Coronary artery (tissue), 2 donors: ENCODE measurements at regions not wholly inside any gene's neighbourhood (a gene's known extent, or its start where the extent isn't known, plus 50 kb on each side); places are given as distances from the start of the nearest gene placed in this dataset.
"Not testable (repeated sequence)": the region's sequence is repeated elsewhere in the genome, so short reads cannot be mapped to it uniquely, and the experiment has no call there.

Experiments used
- DNase-seq: peaks from one replicate; pipeline ENCODE4 v3.0.0-alpha.2; 2017; ENCODE audit warnings: low spot score
- H3K27ac ChIP-seq, 2 donors: fragments of 200-600 bp; sonication (generic); one replicate each; pipeline ENCODE4 v1.5.1; 2016 to 2019
- H3K4me3 ChIP-seq: fragments of 200-600 bp; sonication (generic); 2 replicates; pipeline ENCODE4 v1.5.1; 2016; ENCODE audit warnings: mild to moderate bottlenecking, moderate library complexity
- TF ChIP-seq, protein P1 (sequence below): fragments of 200-600 bp; sonication (generic); IDR thresholded peaks from one replicate; pipeline ENCODE4 v1.5.1; 2019; ENCODE audit warnings: antibody characterized with exemption

DNA sequence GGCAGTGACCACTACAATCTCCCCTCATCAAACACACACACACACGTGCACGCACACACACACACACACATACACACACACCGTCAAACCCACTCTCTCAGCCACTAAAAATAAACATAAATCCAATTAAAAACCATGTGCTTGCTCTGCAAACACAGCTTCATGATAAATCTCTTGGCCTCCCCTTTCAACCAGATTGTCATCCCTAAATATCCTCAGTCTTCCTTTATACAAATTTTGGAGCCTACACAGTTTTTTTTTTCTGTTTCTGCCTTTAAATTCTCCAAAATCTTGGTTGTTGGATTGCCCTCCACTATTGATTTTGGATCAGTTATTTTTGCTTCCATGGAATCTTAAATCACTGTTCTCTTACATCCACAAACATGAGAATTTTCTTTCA, 245.6 kb downstream of the SATB1 start:
- TF ChIP-seq, protein P1, sequence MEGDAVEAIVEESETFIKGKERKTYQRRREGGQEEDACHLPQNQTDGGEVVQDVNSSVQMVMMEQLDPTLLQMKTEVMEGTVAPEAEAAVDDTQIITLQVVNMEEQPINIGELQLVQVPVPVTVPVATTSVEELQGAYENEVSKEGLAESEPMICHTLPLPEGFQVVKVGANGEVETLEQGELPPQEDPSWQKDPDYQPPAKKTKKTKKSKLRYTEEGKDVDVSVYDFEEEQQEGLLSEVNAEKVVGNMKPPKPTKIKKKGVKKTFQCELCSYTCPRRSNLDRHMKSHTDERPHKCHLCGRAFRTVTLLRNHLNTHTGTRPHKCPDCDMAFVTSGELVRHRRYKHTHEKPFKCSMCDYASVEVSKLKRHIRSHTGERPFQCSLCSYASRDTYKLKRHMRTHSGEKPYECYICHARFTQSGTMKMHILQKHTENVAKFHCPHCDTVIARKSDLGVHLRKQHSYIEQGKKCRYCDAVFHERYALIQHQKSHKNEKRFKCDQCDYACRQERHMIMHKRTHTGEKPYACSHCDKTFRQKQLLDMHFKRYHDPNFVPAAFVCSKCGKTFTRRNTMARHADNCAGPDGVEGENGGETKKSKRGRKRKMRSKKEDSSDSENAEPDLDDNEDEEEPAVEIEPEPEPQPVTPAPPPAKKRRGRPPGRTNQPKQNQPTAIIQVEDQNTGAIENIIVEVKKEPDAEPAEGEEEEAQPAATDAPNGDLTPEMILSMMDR, result no peak
- Histone ChIP-seq H3K4me3 (no peak overlapping the region), H3K27ac (no peak overlapping the region)
- no peak for DNase-seq

DNA sequence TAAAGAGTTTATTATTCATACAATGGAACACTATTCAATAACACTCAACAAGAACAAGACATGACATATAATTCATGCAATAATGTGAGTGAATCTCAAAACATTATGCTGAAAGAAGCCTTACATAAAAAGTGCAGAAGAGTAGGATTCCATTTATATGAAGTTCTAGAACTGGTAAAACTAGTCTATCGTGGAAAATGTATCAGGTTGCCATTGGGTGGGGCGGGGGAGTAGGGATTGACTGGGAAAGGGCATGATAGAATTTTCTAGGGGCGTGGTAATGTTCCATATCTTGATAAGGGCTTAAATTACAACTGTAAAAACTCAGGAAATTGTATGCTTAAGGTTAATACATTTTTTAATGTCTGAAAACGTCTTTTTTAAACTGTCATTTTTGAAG, 247.9 kb downstream of the SATB1 start:
- H3K4me3 ChIP-seq, result no peak overlapping the region
- no peak overlapping the region for H3K27ac ChIP-seq
- DNase-seq, result no peak
- TF ChIP-seq, protein P1, result no peak

DNA sequence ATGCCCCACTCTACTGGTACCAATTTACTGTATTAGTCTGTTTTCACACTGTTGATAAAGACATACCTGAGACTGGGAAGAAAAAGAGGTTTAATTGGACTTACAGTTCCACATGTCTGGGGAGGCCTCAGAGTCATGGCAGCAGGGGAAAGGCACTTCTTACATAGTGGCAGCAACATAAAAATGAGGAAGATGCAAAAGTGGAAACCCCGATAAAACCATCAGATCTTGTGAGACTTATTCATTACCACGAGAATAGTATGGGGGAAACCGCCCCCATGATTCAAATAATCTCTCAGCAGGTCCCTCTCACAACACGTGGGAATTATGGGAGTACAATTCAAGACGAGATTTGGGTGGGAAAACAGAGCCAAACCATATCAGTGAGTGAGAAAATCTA, 251.2 kb downstream of the SATB1 start:
- DNase-seq, H3K27ac ChIP-seq, H3K4me3 ChIP-seq: not testable (repeated sequence)

DNA sequence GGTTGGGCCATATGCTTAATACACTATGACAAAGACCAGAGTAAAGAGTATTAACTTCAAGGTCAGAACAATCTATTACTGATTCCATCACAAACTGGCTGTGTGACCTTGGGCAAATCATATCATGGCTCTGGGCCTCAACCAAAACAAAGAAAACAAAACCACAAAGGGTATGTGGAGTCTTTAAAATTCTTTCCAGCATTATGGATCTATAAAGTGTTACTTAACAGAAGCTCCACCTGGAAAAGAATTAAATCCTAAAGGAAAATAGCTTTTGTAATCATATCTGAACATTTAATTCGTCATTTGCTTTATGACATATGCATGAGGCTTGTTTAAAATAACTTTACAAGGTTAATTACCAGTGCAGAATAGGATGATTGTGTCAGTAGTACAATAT, 265.5 kb downstream of the SATB1 start:
- Histone ChIP-seq H3K4me3 (no peak overlapping the region), H3K27ac (no peak overlapping the region)
- TF ChIP-seq, protein P1, result no peak
- no peak for DNase-seq

DNA sequence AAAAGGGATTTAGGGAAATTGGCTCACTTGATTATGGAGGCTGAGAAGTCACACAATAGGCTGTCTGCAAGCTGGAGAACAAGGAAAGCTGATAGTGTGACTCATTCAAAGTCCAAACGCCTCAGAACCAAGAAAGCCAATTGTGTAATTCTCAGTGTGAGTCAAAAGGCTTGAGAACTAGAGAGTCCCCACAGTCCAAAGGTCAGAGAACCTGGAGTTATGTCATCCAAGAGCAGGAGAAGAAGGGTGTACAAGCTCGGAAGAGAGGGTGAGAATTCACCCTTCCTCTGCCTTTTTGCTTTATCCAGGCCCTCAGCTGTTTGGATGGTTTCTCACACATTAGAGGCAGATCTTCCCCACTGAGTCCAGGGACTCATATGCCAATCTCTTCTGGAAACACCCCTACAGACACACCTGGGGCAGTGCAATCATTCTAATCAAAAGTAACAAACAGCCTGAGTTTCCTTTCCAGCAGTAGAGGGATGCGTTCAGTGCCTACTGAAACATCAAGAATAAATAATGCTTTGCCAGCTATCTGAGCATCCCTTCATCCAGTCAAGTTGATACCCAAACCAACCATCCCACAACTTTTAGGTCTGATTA, 271.5 kb downstream of the SATB1 start:
- no peak overlapping the region for H3K27ac ChIP-seq
- DNase-seq, result no peak

DNA sequence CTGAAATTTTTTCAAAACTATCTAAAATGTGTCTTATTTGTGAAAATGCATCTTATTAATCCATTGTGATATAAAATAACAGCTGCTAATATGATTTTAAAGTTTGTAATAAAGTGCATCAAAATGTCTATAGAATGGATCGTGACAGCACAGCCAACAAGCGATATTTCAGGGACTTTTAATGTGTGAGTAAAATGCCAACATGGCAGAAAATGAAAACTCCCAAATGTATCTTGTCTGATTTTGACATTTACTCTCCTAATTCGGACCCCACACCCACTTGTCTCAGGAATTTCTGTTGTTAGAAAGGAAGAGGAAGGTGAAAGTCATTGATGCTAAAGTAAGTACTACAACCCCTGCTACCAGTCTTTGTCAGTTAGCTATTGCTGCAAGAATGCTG, 273.9 kb downstream of the SATB1 start:
- no peak for DNase-seq
- TF ChIP-seq, protein P1, result no peak
- Histone ChIP-seq H3K4me3 (no peak overlapping the region), H3K27ac (no peak overlapping the region)

More for the DNA sequence above, 271.5 kb downstream of the SATB1 start:
- TF ChIP-seq, protein P1, result no peak
- H3K4me3 ChIP-seq, result no peak overlapping the region

DNA sequence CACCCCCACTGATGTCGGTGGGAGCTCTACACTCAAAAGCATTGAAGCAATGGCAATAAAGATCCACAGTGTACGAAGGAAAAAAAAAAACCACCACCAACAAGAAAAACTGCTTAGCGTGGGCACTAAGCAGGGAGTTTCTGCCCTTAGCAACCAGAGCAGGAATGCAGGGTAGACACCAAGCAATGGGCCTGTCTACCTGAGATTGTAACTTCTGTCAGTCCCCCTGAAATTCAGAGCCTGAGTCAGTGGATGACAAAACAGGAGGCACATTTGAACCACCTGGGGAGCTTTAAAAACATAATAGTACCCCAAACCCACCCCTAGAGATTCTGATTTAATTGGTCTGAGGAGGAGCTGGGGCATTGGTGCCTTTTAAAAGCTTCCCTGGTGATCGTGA, 275.2 kb downstream of the SATB1 start:
- TF ChIP-seq, protein P1, result no peak
- no peak for DNase-seq
- Histone ChIP-seq H3K27ac (no peak overlapping the region), H3K4me3 (no peak overlapping the region)

DNA sequence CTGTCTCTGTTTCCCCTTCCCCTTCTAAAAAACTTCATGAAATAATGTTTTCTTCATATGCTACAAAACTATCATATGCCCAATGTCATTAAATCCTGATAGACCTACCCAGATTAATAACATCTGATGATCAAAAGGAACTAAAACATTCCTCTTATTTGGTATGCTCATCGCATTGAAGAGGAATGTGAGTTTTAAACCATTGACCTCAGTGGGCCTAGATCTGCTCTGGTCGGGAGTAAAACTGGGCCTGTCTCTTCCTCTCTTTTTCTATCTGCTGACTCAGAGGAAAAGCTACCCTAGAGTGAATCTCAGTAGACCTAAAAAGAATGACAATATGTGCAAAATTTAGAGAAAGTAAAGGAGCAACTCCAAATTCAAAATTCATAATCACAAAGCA, 275.8 kb downstream of the SATB1 start:
- TF ChIP-seq, protein P1, result no peak
- Histone ChIP-seq H3K27ac (no peak overlapping the region), H3K4me3 (no peak overlapping the region)
- no peak for DNase-seq
